Coronary artery (tissue), 2 donors: ENCODE measurements at regions not wholly inside any gene's neighbourhood (a gene's known extent, or its start where the extent isn't known, plus 50 kb on each side); places are given as distances from the start of the nearest gene placed in this dataset.
A peak's percentile ranks its signal among the peaks of the same experiment; 100 is the strongest.

Experiments
- DNase-seq: peaks from one replicate; pipeline ENCODE4 v3.0.0-alpha.2; 2017; ENCODE audit warnings: low spot score
- H3K27ac ChIP-seq, 2 donors: fragments of 200-600 bp; sonication (generic); one replicate each; pipeline ENCODE4 v1.5.1; 2016 to 2019
- H3K4me3 ChIP-seq: fragments of 200-600 bp; sonication (generic); 2 replicates; pipeline ENCODE4 v1.5.1; 2016; ENCODE audit warnings: mild to moderate bottlenecking, moderate library complexity
- CTCF ChIP-seq: fragments of 200-600 bp; sonication (generic); IDR thresholded peaks from one replicate; pipeline ENCODE4 v1.5.1; 2019; ENCODE audit warnings: antibody characterized with exemption

DNA sequence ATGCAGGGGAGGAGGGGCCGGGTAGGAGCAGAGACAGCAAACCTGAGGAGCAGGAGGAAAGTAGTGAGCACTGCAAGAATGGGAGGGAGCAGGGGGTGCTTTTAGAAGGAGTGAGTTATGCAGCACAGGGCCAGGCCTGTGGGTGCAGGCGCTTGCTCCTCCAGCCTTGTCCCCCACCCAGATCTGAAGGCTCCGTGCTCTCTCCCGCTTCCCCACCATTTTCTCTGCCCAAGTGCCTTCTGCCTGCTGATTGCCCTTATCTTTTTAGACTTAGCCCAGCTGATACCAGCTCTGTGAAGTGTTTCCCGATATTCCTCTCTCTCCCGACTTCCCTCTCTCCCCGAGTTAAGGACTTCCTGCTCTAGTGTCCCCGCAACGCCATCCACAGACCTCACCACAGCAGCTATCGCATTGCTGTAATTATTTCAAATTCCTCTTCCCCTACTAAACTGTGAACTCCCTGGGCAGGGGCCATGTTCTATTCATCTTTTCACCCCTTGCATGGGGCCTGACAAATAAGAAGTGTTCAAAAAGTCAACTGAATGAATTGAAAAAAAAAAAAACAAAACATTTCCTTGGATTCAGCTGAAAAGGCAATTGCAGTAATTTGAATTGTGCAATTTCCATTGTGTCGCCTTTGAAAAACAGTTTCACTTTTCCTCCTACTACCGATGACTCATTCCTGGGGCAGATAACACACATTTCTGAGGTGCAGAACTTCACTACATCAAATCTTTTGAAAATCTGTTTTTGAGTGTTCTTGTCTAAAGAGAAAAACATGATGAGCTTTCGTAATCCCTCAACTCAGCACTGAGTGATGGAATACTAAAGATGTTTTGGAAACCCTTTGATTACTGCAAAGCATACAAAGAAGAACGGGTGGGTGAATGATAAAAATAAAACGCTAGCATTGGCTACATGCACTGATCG lies 69.7 kb upstream of the BMAL1 start:
- Histone ChIP-seq H3K27ac (peak overlapping the region in 1 of 2 donors; percentile 58), H3K4me3 (peak overlapping the region; percentile 59)
- TF ChIP-seq CTCF: no peak
- no peak for DNase-seq

GRCh38 chr11:13208921-13209320 lies 68.7 kb upstream of the BMAL1 start:
- Histone ChIP-seq H3K27ac (peak overlapping the region in 1 of 2 donors; percentile 20), H3K4me3 (no peak overlapping the region)
- no peak for TF ChIP-seq CTCF
- DNase-seq: no peak

DNA sequence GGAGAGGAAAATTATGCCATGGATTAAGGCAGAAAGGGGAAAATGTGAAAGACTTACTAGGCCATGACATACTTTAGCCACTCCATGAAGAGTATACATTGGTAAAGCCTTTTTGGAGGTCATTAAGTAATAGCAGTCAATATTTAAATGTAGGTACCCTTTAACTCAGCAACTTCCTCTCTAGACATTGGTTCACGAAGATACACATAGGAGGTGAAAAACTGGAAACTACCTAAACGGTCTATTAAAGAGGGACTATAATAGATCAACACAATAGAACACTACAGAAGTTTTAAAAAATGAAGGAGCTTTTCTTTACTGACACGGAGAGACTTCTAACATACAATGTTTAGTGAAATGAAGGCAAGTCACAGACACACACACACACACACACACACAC lies 68.2 kb upstream of the BMAL1 start:
- Histone ChIP-seq H3K4me3 (no peak overlapping the region), H3K27ac (no peak overlapping the region)
- no peak for TF ChIP-seq CTCF
- no peak for DNase-seq

DNA sequence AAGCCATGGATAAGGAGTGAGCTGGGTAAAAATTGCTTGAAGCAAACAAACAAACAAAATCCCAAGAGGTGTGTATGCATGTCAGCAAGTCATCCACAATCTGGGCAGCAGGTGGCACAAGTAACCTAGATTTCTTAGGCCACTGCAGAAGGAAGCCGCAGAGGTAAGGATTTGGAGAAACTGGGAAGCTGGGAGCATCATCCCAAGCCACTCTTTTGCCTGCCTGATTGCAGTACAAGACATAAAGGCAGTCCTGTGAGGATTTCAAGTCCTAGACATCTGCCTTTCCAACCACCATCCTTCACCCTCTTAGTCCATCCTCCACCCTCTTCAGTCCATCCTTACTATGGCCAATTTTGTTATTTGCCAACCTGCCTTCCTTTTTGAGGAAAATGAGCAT lies 67.2 kb upstream of the BMAL1 start:
- Histone ChIP-seq H3K27ac (no peak overlapping the region), H3K4me3 (no peak overlapping the region)
- no peak for DNase-seq
- TF ChIP-seq CTCF: no peak

GRCh38 chr11:13214276-13214675 lies 63.3 kb upstream of the BMAL1 start:
- no peak for DNase-seq
- H3K27ac ChIP-seq: no peak overlapping the region
- H3K4me3 ChIP-seq: no peak overlapping the region
- TF ChIP-seq CTCF: no peak

GRCh38 chr11:13215149-13215548 lies 62.4 kb upstream of the BMAL1 start:
- no peak for TF ChIP-seq CTCF
- no peak for DNase-seq
- Histone ChIP-seq H3K4me3 (no peak overlapping the region), H3K27ac (no peak overlapping the region)
